SHP77 (cell line): ENCODE measurements at regions not wholly inside any gene's neighbourhood (a gene's known extent, or its start where the extent isn't known, plus 50 kb on each side); places are given as distances from the start of the nearest gene placed in this dataset.

Experiments used
- DNase-seq, 2 experiments: peaks; one replicate each; lab custom pipeline; 2025; lab: John Stamatoyannopoulos, UW

GRCh38 chr1:14499312-14500040, 99.0 kb upstream of the KAZN start:
- no peak for DNase-seq

GRCh38 chr1:14500041-14500440, 98.4 kb upstream of the KAZN start:
- no peak for DNase-seq

GRCh38 chr1:14500912-14501311, 97.6 kb upstream of the KAZN start:
- no peak for DNase-seq

- DNase-seq = no peak
Observed at GRCh38 chr1:14504517-14504916, 94.0 kb upstream of the KAZN start.

- no peak for DNase-seq
Observed at GRCh38 chr1:14506471-14507255, 91.8 kb upstream of the KAZN start.

- no peak for DNase-seq
Observed at GRCh38 chr1:14507262-14507661, 91.2 kb upstream of the KAZN start.

- no peak for DNase-seq
Observed at GRCh38 chr1:14508613-14509012, 89.9 kb upstream of the KAZN start.

- DNase-seq = no peak
Observed at GRCh38 chr1:14511166-14511680, 87.3 kb upstream of the KAZN start.

- DNase-seq = no peak
Observed at GRCh38 chr1:14511796-14512585, 86.5 kb upstream of the KAZN start.

- DNase-seq = no peak
Observed at GRCh38 chr1:14513111-14513510, 85.4 kb upstream of the KAZN start.

- no peak for DNase-seq
Observed at GRCh38 chr1:14514739-14515138, 83.7 kb upstream of the KAZN start.

GRCh38 chr1:14516974-14517840, 81.3 kb upstream of the KAZN start:
- DNase-seq = peak in 1 of 2 experiments; percentile 9

GRCh38 chr1:14517841-14518180, 80.7 kb upstream of the KAZN start:
- no peak for DNase-seq

GRCh38 chr1:14519976-14520375, 78.5 kb upstream of the KAZN start:
- DNase-seq = no peak

- no peak for DNase-seq
Observed at GRCh38 chr1:14520514-14521163, 77.8 kb upstream of the KAZN start.

- no peak for DNase-seq
Observed at GRCh38 chr1:14521622-14522021, 76.9 kb upstream of the KAZN start.

- DNase-seq = no peak
Observed at GRCh38 chr1:14522077-14522925, 76.2 kb upstream of the KAZN start.

- DNase-seq = peak; percentile 32 to 66
Observed at GRCh38 chr1:14522926-14523241, 75.6 kb upstream of the KAZN start.

GRCh38 chr1:14524826-14525636, 73.5 kb upstream of the KAZN start:
- DNase-seq = no peak
